Astrocyte (in vitro differentiated cells and primary cell): ENCODE measurements at regions not wholly inside any gene's neighbourhood (a gene's known extent, or its start where the extent isn't known, plus 50 kb on each side); places are given as distances from the start of the nearest gene placed in this dataset.

Experiments used
- CTCF ChIP-seq: IDR thresholded peaks from 2 replicates; pipeline ENCODE4 v1.5.1; 2011; ENCODE audit warnings: low read depth, mild to moderate bottlenecking, inconsistent platforms, low read length, moderate library complexity; ENCODE audit not compliant: insufficient read depth
- EZH2 ChIP-seq: IDR thresholded peaks from 2 replicates; pipeline ENCODE4 v1.6.1; 2012; ENCODE audit warnings: mild to moderate bottlenecking, low read length, inconsistent platforms; ENCODE audit not compliant: insufficient read depth

- TF ChIP-seq CTCF (no peak), EZH2 (no peak)
Observed at GRCh38 chr10:112045938-112046337, 137.6 kb downstream of the GPAM start.
